Hepatocyte (in vitro differentiated cells): ENCODE measurements at regions not wholly inside any gene's neighbourhood (a gene's known extent, or its start where the extent isn't known, plus 50 kb on each side); places are given as distances from the start of the nearest gene placed in this dataset.

Source experiments
- DNase-seq: peaks from one replicate; pipeline ENCODE4 v3.0.0-alpha.2; 2016; ENCODE audit warnings: low spot score
- H2AFZ ChIP-seq: fragments of 200-600 bp; sonication (generic); 2 replicates; pipeline ENCODE4 v1.6.0; 2016; ENCODE audit warnings: antibody characterized with exemption, mild to moderate bottlenecking
- H3K27ac ChIP-seq: fragments of 200-600 bp; sonication (generic); 2 replicates; pipeline ENCODE4 v1.5.1; 2016; ENCODE audit warnings: mild to moderate bottlenecking
- H3K27me3 ChIP-seq: fragments of 200-600 bp; sonication (generic); 2 replicates; pipeline ENCODE4 v1.6.1; 2016
- H3K36me3 ChIP-seq: fragments of 200-600 bp; sonication (generic); replicated peaks from 2 replicates; pipeline ENCODE4 v1.5.1; 2016; ENCODE audit warnings: low read depth; ENCODE audit not compliant: insufficient read depth
- H3K4me1 ChIP-seq: fragments of 200-600 bp; sonication (generic); 2 replicates; pipeline ENCODE4 v1.5.1; 2016; ENCODE audit warnings: mild to moderate bottlenecking, moderate library complexity; ENCODE audit not compliant: insufficient read depth
- H3K4me2 ChIP-seq: fragments of 200-600 bp; sonication (generic); 2 replicates; pipeline ENCODE4 v1.6.0; 2016
- H3K4me3 ChIP-seq: fragments of 200-600 bp; sonication (generic); 2 replicates; pipeline ENCODE4 v1.5.1; 2016; ENCODE audit warnings: mild to moderate bottlenecking
- H3K79me2 ChIP-seq: fragments of 200-600 bp; sonication (generic); 2 replicates; pipeline ENCODE4 v1.6.0; 2017; ENCODE audit warnings: mild to moderate bottlenecking
- H3K9me2 ChIP-seq: fragments of 200-600 bp; sonication (generic); replicated peaks from 2 replicates; pipeline ENCODE4 v1.6.0; 2017; ENCODE audit warnings: mild to moderate bottlenecking; ENCODE audit not compliant: insufficient read depth
- H3K9me3 ChIP-seq: fragments of 200-600 bp; sonication (generic); 2 replicates; pipeline ENCODE4 v1.5.1; 2016; ENCODE audit warnings: low read depth, mild to moderate bottlenecking
- H4K20me1 ChIP-seq: fragments of 200-600 bp; sonication (generic); 2 replicates; pipeline ENCODE4 v1.6.0; 2016; ENCODE audit warnings: mild to moderate bottlenecking; ENCODE audit not compliant: insufficient read depth, poor library complexity, severe bottlenecking
- CTCF ChIP-seq: fragments of 200-600 bp; sonication (generic); IDR thresholded peaks from 2 replicates; pipeline ENCODE4 v1.5.1; 2016; ENCODE audit warnings: antibody characterized with exemption, mild to moderate bottlenecking; ENCODE audit not compliant: poor library complexity
- EZH2 ChIP-seq: fragments of 200-600 bp; sonication (generic); IDR thresholded peaks from 2 replicates; pipeline ENCODE4 v1.6.1; 2016; ENCODE audit warnings: antibody characterized with exemption, mild to moderate bottlenecking, borderline replicate concordance
- EZH2phosphoT487 ChIP-seq: fragments of 200-600 bp; sonication (generic); IDR thresholded peaks from one replicate; pipeline ENCODE4 v1.6.1; 2018; ENCODE audit warnings: antibody characterized with exemption, mild to moderate bottlenecking, low read depth, moderate library complexity; ENCODE audit not compliant: unreplicated experiment, severe bottlenecking
- WGBS: methylation state at CpG from one replicate; pipeline ENCODE4 v1.1.6; 2016; ENCODE audit warnings: low lambda C conversion rate; ENCODE audit errors: missing lambda C conversion rate; 5-methylcytosine and 5-hydroxymethylcytosine counted together

- DNase-seq = no peak
- H4K20me1 ChIP-seq = no peaks in the 10 kb centered on the region
- no peak overlapping the region for H3K4me3 ChIP-seq
- H3K4me2 ChIP-seq = peak overlapping the region; percentile 26
- no peaks in the 10 kb centered on the region for H3K9me2 ChIP-seq
- peaks cover 11% of the 10 kb centered on the region for H3K4me1 ChIP-seq
- peak overlapping the region; percentile 63 for H3K27ac ChIP-seq
- no peak for TF ChIP-seq CTCF
- TF ChIP-seq EZH2phosphoT487 = no peak
- TF ChIP-seq EZH2 = no peak
- H3K9me3 ChIP-seq = no peaks in the 10 kb centered on the region
- no peaks in the 10 kb centered on the region for H3K79me2 ChIP-seq
- H3K36me3 ChIP-seq = no peaks in the 10 kb centered on the region
- no peak overlapping the region for H2AFZ ChIP-seq
- 95% methylated on average over 5 of the region's 5 CpGs for WGBS
- H3K27me3 ChIP-seq = no peaks in the 10 kb centered on the region
These were observed 135.8 kb upstream of the NEDD9 start for GRCh38 chr6:11368264-11368663.

- Histone ChIP-seq H3K27ac (peak overlapping the region; percentile 63), H3K9me2 (no peaks in the 10 kb centered on the region), H3K4me2 (peak overlapping the region; percentile 26), H4K20me1 (no peaks in the 10 kb centered on the region), H3K9me3 (no peaks in the 10 kb centered on the region), H3K27me3 (no peaks in the 10 kb centered on the region), H3K79me2 (no peaks in the 10 kb centered on the region), H3K36me3 (no peaks in the 10 kb centered on the region), H3K4me1 (peaks cover 11% of the 10 kb centered on the region), H2AFZ (no peak overlapping the region), H3K4me3 (no peak overlapping the region)
- DNase-seq = peak; percentile 50
- TF ChIP-seq EZH2phosphoT487 (no peak), CTCF (no peak), EZH2 (no peak)
- WGBS = 37% methylated on average over 6 of the region's 6 CpGs
These were observed 135.3 kb upstream of the NEDD9 start for GRCh38 chr6:11367638-11368199.

GRCh38 chr6:11366934-11367637 lies 134.6 kb upstream of the NEDD9 start:
- Histone ChIP-seq H3K9me3 (no peaks in the 10 kb centered on the region), H2AFZ (no peak overlapping the region), H3K27me3 (no peaks in the 10 kb centered on the region), H3K79me2 (no peaks in the 10 kb centered on the region), H3K4me3 (no peak overlapping the region), H3K9me2 (no peaks in the 10 kb centered on the region), H3K4me2 (no peak overlapping the region), H4K20me1 (no peaks in the 10 kb centered on the region), H3K36me3 (no peaks in the 10 kb centered on the region), H3K27ac (peak overlapping the region; percentile 61), H3K4me1 (peaks cover 11% of the 10 kb centered on the region)
- 52% methylated on average over 4 of the region's 4 CpGs for WGBS
- no peak for DNase-seq
- TF ChIP-seq EZH2phosphoT487 (no peak), EZH2 (no peak), CTCF (no peak)
